GM12865 (cell line): ENCODE measurements at regions not wholly inside any gene's neighbourhood (a gene's known extent, or its start where the extent isn't known, plus 50 kb on each side); places are given as distances from the start of the nearest gene placed in this dataset.

ENCODE experiments used
- DNase-seq: peaks from one replicate; pipeline ENCODE4 v3.0.0; 2010; ENCODE audit warnings: low read depth
- H3K4me3 ChIP-seq: 2 replicates; pipeline ENCODE4 v1.5.1; 2011; ENCODE audit warnings: mild to moderate bottlenecking, low read depth, low read length, control low read depth
- TF ChIP-seq, protein P1 (sequence below): IDR thresholded peaks from 2 replicates; pipeline ENCODE4 v1.5.1; 2011; ENCODE audit warnings: low read length, control low read depth, low read depth, inconsistent platforms; ENCODE audit not compliant: insufficient read depth; ENCODE audit errors: missing control alignments

DNA sequence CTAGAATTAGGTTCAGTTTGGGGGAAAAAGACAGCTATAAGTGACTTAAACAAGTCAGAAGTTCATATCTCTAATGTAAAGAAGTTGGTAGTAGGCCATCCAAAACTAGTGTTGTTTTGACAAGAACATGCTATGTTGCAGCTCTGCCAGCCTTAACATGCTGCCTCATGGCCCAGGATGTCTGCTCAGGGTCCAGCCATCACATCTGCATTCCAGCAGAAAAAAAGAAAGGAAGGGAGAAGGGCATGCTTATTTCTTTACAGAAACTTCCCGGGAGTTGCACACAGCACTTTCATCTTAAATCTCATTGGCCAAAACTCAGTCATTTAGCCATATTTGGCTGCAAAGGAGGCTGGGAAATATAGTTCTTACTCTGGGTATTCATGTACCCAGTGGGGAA, 400.4 kb upstream of the PODXL start:
- H3K4me3 ChIP-seq = no peak overlapping the region
- TF ChIP-seq, protein P1, sequence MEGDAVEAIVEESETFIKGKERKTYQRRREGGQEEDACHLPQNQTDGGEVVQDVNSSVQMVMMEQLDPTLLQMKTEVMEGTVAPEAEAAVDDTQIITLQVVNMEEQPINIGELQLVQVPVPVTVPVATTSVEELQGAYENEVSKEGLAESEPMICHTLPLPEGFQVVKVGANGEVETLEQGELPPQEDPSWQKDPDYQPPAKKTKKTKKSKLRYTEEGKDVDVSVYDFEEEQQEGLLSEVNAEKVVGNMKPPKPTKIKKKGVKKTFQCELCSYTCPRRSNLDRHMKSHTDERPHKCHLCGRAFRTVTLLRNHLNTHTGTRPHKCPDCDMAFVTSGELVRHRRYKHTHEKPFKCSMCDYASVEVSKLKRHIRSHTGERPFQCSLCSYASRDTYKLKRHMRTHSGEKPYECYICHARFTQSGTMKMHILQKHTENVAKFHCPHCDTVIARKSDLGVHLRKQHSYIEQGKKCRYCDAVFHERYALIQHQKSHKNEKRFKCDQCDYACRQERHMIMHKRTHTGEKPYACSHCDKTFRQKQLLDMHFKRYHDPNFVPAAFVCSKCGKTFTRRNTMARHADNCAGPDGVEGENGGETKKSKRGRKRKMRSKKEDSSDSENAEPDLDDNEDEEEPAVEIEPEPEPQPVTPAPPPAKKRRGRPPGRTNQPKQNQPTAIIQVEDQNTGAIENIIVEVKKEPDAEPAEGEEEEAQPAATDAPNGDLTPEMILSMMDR = no peak
- no peak for DNase-seq

- TF ChIP-seq, protein P1 = no peak
- no peak for DNase-seq
- H3K4me3 ChIP-seq = no peak overlapping the region
Observed at GRCh38 chr7:131955679-131956078, 399.3 kb upstream of the PODXL start.

- H3K4me3 ChIP-seq = no peak overlapping the region
- no peak for DNase-seq
- TF ChIP-seq, protein P1 = no peak
Observed at GRCh38 chr7:131953184-131953583, 396.8 kb upstream of the PODXL start.

DNA sequence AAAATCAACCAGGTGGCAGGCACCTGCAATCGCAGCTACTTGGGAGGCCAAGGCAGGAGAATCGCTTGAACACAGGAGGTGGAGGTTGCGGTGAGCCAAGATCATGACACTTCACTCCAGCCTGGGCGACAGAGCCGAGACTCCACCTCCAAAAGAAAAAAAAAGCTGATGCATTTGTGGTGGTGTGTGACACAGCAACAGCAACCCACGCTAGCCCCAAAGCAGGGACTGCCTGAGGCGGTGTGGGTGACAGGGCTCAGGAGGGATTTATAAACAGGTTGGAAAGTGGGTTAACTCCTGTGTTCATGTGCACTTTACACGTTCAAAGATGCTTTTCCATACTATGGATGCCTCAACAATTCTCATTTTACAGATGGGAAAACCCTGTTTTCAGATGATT, 395.9 kb upstream of the PODXL start:
- TF ChIP-seq, protein P1 = no peak
- no peak for DNase-seq
- H3K4me3 ChIP-seq = no peak overlapping the region

GRCh38 chr7:131950758-131951157, 394.3 kb upstream of the PODXL start:
- TF ChIP-seq, protein P1 = no peak
- no peak overlapping the region for H3K4me3 ChIP-seq
- no peak for DNase-seq

DNA sequence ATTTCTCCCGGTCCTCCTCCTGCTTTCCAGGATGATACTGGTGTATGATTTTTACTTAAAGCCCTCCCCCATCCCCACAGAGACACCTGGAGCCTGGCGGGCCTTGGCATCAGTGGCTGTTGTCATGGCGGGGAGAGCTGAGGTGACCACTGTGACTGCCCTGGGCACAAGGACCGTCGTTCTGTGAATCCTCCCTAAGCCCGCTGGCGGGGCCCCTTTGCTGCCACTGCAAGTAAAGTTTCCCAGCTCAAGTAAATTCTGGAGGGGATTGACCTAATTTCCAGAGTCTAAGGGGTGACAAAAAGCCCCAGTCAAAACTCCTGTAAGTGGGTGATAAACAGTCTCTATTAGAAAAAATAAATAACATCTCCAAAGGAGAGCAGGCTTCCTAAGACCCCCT, 393.2 kb upstream of the PODXL start:
- TF ChIP-seq, protein P1 = no peak
- no peak overlapping the region for H3K4me3 ChIP-seq
- no peak for DNase-seq

DNA sequence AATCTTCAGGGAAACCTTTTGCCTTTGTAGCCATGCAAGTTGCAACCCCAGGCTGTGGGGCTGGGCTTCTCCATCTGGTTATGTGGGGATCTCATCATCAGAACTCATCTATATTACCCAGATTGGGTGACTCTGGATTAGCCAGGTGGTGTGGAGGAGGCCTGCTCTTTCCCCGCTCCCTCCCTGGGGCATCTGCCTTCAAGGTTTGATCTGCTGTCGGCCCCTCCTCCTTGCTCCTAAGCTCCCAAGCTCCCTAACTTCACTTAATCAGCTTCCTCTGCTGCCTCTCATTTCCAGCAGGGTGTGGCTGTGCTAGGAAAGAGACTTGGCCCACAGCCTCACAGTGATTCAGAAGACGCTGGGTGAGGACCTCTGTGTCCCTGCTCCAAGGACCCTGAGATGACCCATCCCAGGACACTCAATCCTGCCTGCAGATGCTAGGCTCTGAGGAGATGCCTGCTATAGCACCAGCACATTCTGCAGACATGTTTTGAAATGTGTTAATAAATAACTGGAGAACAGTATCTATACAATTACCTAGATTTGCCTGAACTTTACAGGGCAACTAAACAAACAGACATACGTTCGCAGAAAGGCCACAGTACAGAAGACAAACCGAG, 392.1 kb upstream of the PODXL start:
- no peak for DNase-seq
- H3K4me3 ChIP-seq = no peak overlapping the region
- TF ChIP-seq, protein P1 = no peak
